GM21360 (cell line): ENCODE measurements at regions not wholly inside any gene's neighbourhood (a gene's known extent, or its start where the extent isn't known, plus 50 kb on each side); places are given as distances from the start of the nearest gene placed in this dataset.
"Not testable (repeated sequence)": the region's sequence is repeated elsewhere in the genome, so short reads cannot be mapped to it uniquely, and the experiment has no call there.

Source experiments
- ATAC-seq: cut with Tn5 transposase; IDR thresholded peaks from one replicate; pipeline ENCODE4 v1.9.1; 2021; ENCODE audit warnings: mild to moderate bottlenecking, moderate library complexity; ENCODE audit not compliant: unreplicated experiment

- ATAC-seq = no peak
Measured at GRCh38 chr5:93235761-93236160, 345.3 kb downstream of the NR2F1-AS1 start.

DNA sequence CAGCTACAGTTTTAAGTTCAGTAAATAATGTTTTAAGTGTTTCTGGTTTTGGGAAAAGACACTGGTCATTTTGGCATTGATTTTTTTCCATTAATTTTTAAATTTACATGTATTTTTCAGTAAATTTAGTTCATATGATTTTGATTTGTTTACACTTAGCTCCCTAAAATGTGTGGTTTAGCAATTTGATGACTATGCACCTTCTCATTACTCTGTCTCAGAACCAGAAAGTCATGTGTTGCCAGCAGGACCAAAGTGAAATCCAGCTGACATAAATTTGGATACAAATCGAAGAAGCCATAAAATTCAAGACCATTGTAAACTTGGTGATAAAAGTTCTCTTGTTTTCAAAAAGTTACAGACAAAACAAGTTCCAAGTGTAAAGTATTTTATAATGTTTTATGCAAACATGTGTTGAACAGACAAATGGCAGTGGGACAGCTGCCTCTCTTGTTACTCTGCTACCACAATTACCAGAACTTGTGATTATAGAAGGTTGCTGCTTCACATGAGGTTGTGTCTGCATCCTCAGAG is 354.8 kb downstream of the NR2F1-AS1 start:
- ATAC-seq = no peak

- ATAC-seq = no peak
Measured at GRCh38 chr5:93225748-93226147, 355.3 kb downstream of the NR2F1-AS1 start.

GRCh38 chr5:93224624-93225023 is 356.4 kb downstream of the NR2F1-AS1 start:
- ATAC-seq = no peak

- no peak for ATAC-seq
Measured at GRCh38 chr5:93221773-93222172, 359.2 kb downstream of the NR2F1-AS1 start.

- no peak for ATAC-seq
Measured at GRCh38 chr5:93220431-93220830, 360.6 kb downstream of the NR2F1-AS1 start.

DNA sequence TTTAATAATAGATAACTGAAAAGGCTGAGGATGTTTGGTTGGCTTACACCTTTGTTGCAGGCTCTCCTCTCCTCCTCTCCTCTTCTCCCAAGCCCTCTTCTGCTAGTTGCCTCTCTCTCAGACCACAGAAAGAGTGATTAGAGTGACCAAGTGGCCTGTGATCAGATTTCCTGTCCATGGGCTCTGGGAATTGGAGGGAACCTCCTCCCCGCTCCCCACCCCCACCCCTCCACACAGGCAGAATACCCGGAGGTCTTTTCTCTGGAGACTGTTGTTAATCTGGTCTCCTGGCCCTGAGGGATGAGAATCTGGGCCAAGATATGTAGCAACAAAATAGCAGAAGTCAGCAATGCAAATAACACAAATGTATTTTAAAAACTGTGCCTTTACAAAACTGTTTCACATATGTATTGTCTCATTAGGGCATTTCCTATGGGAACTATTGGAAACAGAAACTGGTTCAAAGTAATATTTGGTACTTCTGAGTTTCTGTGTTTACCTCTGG is 361.3 kb downstream of the NR2F1-AS1 start:
- ATAC-seq = no peak

DNA sequence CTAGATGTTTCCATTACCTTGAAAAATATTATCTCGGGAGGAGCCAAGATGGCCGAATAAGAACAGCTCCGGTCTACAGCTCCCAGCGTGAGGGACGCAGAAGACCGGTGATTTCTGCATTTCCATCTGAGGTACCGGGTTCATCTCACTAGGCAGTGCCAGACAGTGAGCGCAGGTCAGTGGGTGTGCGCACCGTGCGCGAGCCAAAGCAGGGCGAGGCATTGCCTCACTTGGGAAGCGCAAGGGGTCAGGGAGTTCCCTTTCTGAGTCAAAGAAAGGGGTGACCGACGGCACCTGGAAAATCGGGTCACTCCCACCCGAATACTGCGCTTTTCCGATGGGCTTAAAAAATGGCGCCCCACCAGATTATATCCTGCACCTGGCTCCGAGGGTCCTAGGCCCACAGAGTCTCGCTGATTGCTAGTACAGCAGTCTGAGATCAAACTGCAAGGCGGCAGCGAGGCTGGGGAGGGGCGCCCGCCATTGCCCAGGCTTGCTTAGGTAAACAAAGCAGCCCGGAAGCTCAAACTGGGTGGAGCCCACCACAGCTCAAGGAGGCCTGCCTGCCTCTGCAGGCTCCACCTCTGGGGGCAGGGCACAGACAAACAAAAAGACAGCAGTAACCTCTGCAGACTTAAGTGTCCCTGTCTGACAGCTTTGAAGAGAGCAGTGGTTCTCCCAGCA is 367.8 kb downstream of the NR2F1-AS1 start:
- ATAC-seq = not testable (repeated sequence)

DNA sequence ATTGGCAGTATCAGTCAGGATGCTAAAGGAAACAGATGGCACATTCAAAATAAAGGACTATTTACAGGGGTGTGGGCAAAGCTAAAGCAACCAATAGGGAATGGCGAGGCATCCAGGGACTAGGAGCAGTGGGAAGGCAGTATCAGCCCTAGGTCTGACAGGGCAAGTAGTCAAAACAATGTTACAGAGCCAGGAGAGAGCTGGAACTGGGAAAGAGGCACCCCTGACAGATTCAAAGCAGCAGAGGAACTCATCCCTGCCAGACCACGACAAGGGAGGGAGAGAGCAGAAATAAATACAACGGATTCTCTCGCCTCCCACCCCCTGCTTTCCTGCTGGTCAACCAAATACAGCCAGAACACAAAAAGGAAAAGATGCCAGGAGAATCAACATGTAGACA is 371.5 kb downstream of the NR2F1-AS1 start:
- ATAC-seq = no peak

GRCh38 chr5:93208141-93208751 is 372.8 kb downstream of the NR2F1-AS1 start:
- ATAC-seq = no peak

DNA sequence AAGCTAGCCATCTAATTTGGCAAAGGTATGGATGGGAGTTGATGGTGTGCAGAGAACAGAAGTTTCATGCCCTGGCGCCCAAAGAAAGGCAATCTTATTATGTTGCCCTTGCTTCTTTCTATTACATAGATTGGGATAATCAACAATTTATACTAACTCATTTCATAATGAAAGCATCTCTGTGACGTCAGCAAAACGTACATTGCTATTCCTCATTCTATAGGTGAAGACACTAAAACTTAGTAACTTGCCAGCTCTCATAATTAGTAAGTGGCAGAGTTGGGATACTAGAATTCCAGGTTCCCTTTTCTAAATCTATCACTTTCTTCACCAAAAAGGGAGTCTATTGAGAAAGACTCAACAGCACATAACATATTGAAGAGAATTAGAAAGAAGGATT is 374.8 kb downstream of the NR2F1-AS1 start:
- no peak for ATAC-seq

- ATAC-seq = no peak
Measured at GRCh38 chr5:93201061-93201460, 380.0 kb downstream of the NR2F1-AS1 start.

DNA sequence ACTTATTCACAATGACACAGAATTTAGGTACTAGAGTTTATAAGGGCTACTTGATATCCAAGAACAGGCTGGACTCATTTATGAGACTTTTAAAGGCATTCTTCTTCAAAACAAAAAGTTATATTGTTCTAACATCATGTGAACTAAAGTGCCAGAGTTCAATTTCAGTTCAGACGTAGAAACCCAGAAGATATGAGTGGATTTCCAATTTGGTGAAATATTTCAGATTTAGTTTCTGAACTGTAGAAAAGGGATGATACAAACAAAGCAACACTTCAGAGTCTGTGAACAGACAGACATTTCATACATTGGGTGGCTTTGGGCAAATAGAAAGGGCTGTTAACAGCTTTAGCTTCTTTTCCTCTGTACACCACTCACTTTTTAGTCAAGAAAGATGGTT is 384.0 kb downstream of the NR2F1-AS1 start:
- ATAC-seq = no peak

DNA sequence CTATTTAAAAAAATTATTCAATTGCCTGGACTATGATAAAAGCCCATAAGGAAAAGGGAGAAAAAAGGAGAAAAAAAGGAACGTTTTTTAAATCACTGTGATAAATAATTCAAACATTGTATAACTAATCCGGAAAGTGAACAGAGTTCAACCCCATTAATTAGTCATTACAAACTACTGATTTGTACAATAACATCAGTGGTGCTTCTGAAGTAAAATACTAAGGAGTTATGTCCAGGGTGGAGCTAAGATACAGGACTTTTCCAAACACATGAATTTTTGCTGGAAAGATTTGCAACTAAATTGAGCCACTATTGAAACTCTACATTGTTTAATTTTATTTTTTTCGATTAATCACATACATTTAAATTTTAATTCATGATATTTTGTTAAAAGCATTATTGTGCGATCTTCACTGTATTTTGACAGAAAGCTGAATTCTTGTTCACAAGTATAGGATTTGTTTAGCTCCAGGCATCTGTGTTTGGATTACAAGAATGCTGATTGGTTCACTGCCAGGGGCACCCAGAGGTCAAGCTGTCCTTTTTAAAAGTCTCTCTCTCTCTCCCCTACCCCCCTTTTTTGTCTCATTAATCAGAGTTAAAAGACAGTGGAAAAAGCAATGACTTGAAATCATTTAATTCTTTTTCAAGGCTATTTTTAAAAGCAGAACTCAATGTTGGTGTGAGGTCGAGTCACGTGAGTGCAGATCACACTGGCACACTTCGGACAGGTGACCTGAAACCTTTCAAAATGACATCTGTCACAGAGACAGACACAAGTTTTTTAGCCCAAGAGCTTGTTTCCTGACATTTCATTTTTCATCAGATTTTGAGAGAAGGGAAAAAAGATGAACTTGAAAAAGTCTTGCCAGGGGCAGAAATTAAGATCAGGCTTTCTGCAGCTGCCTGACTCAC is 387.3 kb downstream of the NR2F1-AS1 start:
- ATAC-seq = no peak

- no peak for ATAC-seq
Measured at GRCh38 chr5:93192683-93193082, 388.3 kb downstream of the NR2F1-AS1 start.

DNA sequence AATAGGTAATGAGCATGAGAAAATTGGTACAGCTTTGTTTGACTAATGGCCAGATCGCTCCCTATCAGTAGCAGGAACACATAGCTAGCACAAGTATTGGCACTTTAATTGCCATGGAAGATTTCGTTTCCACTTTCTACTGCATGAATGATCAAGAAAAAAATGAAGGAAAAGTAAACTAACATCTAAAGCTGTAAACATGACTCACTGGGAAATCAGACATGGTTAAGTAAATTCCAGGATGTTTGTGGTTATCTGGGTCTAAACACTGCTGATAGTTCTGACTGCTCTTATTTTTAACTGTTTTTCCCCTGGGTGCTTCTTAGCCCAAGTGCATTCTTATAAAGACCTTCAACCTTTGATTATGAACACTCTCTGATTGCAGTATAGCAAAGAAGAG is 388.9 kb downstream of the NR2F1-AS1 start:
- no peak for ATAC-seq

DNA sequence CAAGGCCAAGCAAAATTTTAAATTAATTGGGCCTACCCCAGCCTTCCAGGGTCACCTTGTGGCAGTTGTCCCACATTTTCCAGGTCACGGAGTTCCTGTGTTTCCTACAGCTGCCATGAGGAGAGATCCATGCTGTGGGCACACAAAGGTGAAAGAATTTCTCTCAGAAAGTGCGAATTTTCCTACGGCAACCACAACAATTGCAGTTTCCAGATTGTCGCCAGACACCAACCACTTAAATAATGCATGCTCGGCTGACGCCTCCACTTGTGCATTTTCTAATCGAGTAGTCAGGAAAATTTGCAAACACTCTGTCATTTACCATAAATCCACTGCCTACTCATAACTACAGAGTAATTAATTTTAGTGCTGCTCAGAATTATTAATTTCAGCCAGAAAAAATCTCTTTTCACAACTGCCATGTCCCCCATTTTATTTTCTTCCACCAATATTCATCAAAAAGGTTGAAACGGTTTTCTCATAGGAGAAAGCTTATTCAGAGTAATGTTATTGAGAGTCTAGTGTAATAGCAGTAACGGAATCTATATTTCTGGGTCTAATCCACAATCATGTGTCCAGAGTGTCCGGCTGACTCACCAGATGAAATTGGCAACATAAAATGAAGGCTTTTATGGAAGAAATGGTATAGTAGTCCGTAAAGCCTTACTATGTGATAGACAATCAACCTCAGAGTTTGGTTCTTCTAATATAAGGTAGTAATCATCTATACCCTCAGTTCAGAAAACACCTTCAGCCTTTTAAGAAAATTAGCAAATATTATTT is 389.8 kb downstream of the NR2F1-AS1 start:
- ATAC-seq = no peak

GRCh38 chr5:93189707-93190120 is 391.3 kb downstream of the NR2F1-AS1 start:
- no peak for ATAC-seq

GRCh38 chr5:93188876-93189485 is 392.0 kb downstream of the NR2F1-AS1 start:
- ATAC-seq = no peak

- ATAC-seq = no peak
Measured at GRCh38 chr5:93186076-93186682, 394.8 kb downstream of the NR2F1-AS1 start.
